Neural crest cell (in vitro differentiated cells): ENCODE measurements at regions not wholly inside any gene's neighbourhood (a gene's known extent, or its start where the extent isn't known, plus 50 kb on each side); places are given as distances from the start of the nearest gene placed in this dataset.

Experiments used
- DNase-seq: peaks from one replicate; pipeline ENCODE4 v3.0.0; 2021; ENCODE audit warnings: low read depth, mixed read lengths, low spot score
- H3K27ac Mint-ChIP-seq: one replicate; pipeline ENCODE4 v1.8.0; 2021; ENCODE audit warnings: mild to moderate bottlenecking, mixed read lengths; ENCODE audit not compliant: unreplicated experiment
- H3K27me3 Mint-ChIP-seq: 2 replicates; pipeline ENCODE4 v1.8.0; 2021; ENCODE audit warnings: low read depth, mild to moderate bottlenecking, mixed read lengths
- H3K36me3 Mint-ChIP-seq: 2 replicates; pipeline ENCODE4 v1.8.0; 2021; ENCODE audit warnings: low read depth, mild to moderate bottlenecking, mixed read lengths
- H3K4me1 Mint-ChIP-seq: 2 replicates; pipeline ENCODE4 v1.8.0; 2021; ENCODE audit warnings: mixed read lengths
- H3K4me3 Mint-ChIP-seq: one replicate; pipeline ENCODE4 v1.8.0; 2021; ENCODE audit warnings: mild to moderate bottlenecking, mixed read lengths
- H3K9me3 Mint-ChIP-seq: 2 replicates; pipeline ENCODE4 v1.8.0; 2021; ENCODE audit warnings: mixed read lengths
- CTCF ChIP-seq: fragments of 200-600 bp; sonication (generic); conservative IDR thresholded peaks from 2 replicates; pipeline ENCODE4 v1.5.0; 2021; ENCODE audit warnings: antibody characterized with exemption, mild to moderate bottlenecking

- peaks cover 2% of the 10 kb centered on the region for H3K9me3 Mint-ChIP-seq
- no peaks in the 10 kb centered on the region for H3K36me3 Mint-ChIP-seq
- H3K27ac Mint-ChIP-seq = no peak overlapping the region
- no peaks in the 10 kb centered on the region for H3K27me3 Mint-ChIP-seq
- H3K4me3 Mint-ChIP-seq = no peak overlapping the region
- no peak for TF ChIP-seq CTCF
- no peak for DNase-seq
- H3K4me1 Mint-ChIP-seq = no peaks in the 10 kb centered on the region
Measured at GRCh38 chr6:102381203-102381602, 987.7 kb downstream of the GRIK2 start.

- H3K27ac Mint-ChIP-seq = no peak overlapping the region
- no peak for DNase-seq
- H3K4me3 Mint-ChIP-seq = no peak overlapping the region
- H3K36me3 Mint-ChIP-seq = no peaks in the 10 kb centered on the region
- H3K27me3 Mint-ChIP-seq = no peaks in the 10 kb centered on the region
- peaks cover 3% of the 10 kb centered on the region for H3K9me3 Mint-ChIP-seq
- no peaks in the 10 kb centered on the region for H3K4me1 Mint-ChIP-seq
- no peak for TF ChIP-seq CTCF
Measured at GRCh38 chr6:102356170-102356569, 962.7 kb downstream of the GRIK2 start.

- Mint-ChIP-seq H3K36me3 (no peaks in the 10 kb centered on the region), H3K9me3 (peaks cover 3% of the 10 kb centered on the region), H3K4me3 (no peak overlapping the region), H3K27ac (no peak overlapping the region), H3K27me3 (no peaks in the 10 kb centered on the region), H3K4me1 (no peaks in the 10 kb centered on the region)
- TF ChIP-seq CTCF = no peak
- DNase-seq = no peak
Measured at GRCh38 chr6:102355578-102355977, 962.1 kb downstream of the GRIK2 start.

GRCh38 chr6:102352552-102352951, 959.0 kb downstream of the GRIK2 start:
- H3K4me3 Mint-ChIP-seq = no peak overlapping the region

GRCh38 chr6:102344769-102345168, 951.3 kb downstream of the GRIK2 start:
- no peaks in the 10 kb centered on the region for H3K9me3 Mint-ChIP-seq
- TF ChIP-seq CTCF = no peak
- H3K27ac Mint-ChIP-seq = no peak overlapping the region
- no peaks in the 10 kb centered on the region for H3K36me3 Mint-ChIP-seq
- no peaks in the 10 kb centered on the region for H3K4me1 Mint-ChIP-seq
- H3K27me3 Mint-ChIP-seq = no peaks in the 10 kb centered on the region
- no peak for DNase-seq
- H3K4me3 Mint-ChIP-seq = no peak overlapping the region

More at GRCh38 chr6:102352552-102352951, 959.0 kb downstream of the GRIK2 start:
- Mint-ChIP-seq H3K4me1 (no peaks in the 10 kb centered on the region), H3K9me3 (peaks cover 3% of the 10 kb centered on the region), H3K36me3 (no peaks in the 10 kb centered on the region), H3K27ac (no peak overlapping the region), H3K27me3 (no peaks in the 10 kb centered on the region)
- DNase-seq = no peak
- no peak for TF ChIP-seq CTCF

- H3K36me3 Mint-ChIP-seq = no peaks in the 10 kb centered on the region
- H3K9me3 Mint-ChIP-seq = no peaks in the 10 kb centered on the region
- H3K4me1 Mint-ChIP-seq = no peaks in the 10 kb centered on the region
- no peak overlapping the region for H3K4me3 Mint-ChIP-seq
- no peak for DNase-seq
- H3K27ac Mint-ChIP-seq = no peak overlapping the region
- no peak for TF ChIP-seq CTCF
- H3K27me3 Mint-ChIP-seq = no peaks in the 10 kb centered on the region
Measured at GRCh38 chr6:102340311-102340710, 946.8 kb downstream of the GRIK2 start.
